GM19467 (cell line): ENCODE measurements at regions not wholly inside any gene's neighbourhood (a gene's known extent, or its start where the extent isn't known, plus 50 kb on each side); places are given as distances from the start of the nearest gene placed in this dataset.
"Not testable (repeated sequence)": the region's sequence is repeated elsewhere in the genome, so short reads cannot be mapped to it uniquely, and the experiment has no call there.

ENCODE experiments used
- ATAC-seq: cut with Tn5 transposase; IDR thresholded peaks from one replicate; pipeline ENCODE4 v1.9.1; 2021; ENCODE audit warnings: mild to moderate bottlenecking, moderate library complexity; ENCODE audit not compliant: unreplicated experiment

GRCh38 chr7:143704813-143705212 is 52.7 kb downstream of the CTAGE6 start:
- not testable (repeated sequence) for ATAC-seq

- peak; percentile 100 for ATAC-seq
Observed at GRCh38 chr7:143700759-143701699, 56.5 kb downstream of the CTAGE6 start.
